ENCODE measurements at regions not wholly inside any gene's neighbourhood (a gene's known extent, or its start where the extent isn't known, plus 50 kb on each side); places are given as distances from the start of the nearest gene placed in this dataset.

- Histone ChIP-seq H3K4me3 (no peak overlapping the region), H3K27ac (no peak overlapping the region)
- DNase-seq (ENCODE audit: low spot score): no peak
- TF ChIP-seq, protein P1, sequence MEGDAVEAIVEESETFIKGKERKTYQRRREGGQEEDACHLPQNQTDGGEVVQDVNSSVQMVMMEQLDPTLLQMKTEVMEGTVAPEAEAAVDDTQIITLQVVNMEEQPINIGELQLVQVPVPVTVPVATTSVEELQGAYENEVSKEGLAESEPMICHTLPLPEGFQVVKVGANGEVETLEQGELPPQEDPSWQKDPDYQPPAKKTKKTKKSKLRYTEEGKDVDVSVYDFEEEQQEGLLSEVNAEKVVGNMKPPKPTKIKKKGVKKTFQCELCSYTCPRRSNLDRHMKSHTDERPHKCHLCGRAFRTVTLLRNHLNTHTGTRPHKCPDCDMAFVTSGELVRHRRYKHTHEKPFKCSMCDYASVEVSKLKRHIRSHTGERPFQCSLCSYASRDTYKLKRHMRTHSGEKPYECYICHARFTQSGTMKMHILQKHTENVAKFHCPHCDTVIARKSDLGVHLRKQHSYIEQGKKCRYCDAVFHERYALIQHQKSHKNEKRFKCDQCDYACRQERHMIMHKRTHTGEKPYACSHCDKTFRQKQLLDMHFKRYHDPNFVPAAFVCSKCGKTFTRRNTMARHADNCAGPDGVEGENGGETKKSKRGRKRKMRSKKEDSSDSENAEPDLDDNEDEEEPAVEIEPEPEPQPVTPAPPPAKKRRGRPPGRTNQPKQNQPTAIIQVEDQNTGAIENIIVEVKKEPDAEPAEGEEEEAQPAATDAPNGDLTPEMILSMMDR (IDR thresholded peaks at IDR 0.05): no peak
These were observed 642.3 kb downstream of the DMRTA1 start for GRCh38 chr9:23088932-23089364.

- no peak overlapping the region for H3K4me3 ChIP-seq
- no peak for DNase-seq (ENCODE audit: low spot score)
- TF ChIP-seq, protein P1 (IDR thresholded peaks at IDR 0.05): no peak
- no peak overlapping the region for H3K27ac ChIP-seq
These were observed 671.0 kb downstream of the DMRTA1 start for GRCh38 chr9:23117616-23118015.

- no peak for DNase-seq (ENCODE audit: low spot score)
- Histone ChIP-seq H3K27ac (no peak overlapping the region), H3K4me3 (no peak overlapping the region)
- TF ChIP-seq, protein P1 (IDR thresholded peaks at IDR 0.05): no peak
These were observed 674.0 kb downstream of the DMRTA1 start for GRCh38 chr9:23120630-23121029.

DNA sequence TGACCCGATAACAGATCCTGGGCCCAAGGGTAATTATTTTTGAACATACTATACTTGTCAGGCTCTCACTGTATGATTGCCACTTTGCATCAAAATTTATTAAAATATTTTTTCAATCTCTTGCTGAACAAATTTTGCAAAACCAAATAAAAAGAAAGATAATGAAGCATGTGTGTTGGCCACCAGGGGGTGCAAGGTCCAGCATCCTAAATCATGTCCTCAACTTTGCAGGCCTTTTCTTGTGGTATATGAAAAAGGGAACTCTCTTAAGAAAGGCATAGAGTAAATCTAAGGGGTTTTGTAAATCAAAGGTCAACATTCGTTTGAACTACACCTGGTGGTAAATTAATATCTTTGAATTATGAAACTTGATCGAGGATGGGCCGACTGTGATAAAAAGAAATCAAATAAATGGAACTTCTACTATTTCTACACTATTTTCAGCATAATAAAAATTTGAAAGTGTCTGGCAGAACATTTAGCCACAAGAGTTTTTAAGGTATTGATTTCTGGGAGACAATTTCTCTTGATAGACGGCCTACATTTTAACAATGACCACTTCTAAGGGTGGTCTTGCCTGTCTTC lies 676.5 kb downstream of the DMRTA1 start:
- DNase-seq (ENCODE audit: low spot score): no peak
- TF ChIP-seq, protein P1 (IDR thresholded peaks at IDR 0.05): peak; percentile 41
- no peak overlapping the region for H3K4me3 ChIP-seq
- no peak overlapping the region for H3K27ac ChIP-seq

GRCh38 chr9:23145467-23145866 lies 680.6 kb downstream of the ELAVL2 start:
- DNase-seq (ENCODE audit: low spot score): no peak
- H3K27ac ChIP-seq: no peak overlapping the region
- no peak overlapping the region for H3K4me3 ChIP-seq
- TF ChIP-seq, protein P1 (IDR thresholded peaks at IDR 0.05): no peak

DNA sequence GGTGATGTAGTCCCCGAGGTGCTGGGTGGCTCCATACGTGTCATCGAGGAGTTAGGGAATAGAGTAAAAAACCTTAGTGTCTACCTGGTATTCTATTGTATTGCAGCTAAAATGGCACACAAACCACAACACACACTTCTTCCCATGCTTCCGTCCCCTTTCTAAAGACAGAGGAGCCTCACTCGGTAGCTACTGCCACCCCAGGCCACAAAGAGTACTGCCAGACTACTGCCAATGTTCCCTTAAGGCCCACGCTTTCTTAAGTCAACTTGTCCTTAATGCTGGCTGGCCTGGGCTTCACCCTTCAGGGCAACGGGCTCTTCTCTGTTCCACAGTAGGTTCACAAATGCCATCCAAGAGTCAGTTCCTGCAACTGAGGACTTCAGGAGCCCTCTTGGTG lies 673.0 kb downstream of the ELAVL2 start:
- H3K27ac ChIP-seq: no peak overlapping the region
- H3K4me3 ChIP-seq: no peak overlapping the region
- TF ChIP-seq, protein P1 (IDR thresholded peaks at IDR 0.05): no peak
- DNase-seq (ENCODE audit: low spot score): no peak

GRCh38 chr9:23160491-23160890 lies 665.5 kb downstream of the ELAVL2 start:
- TF ChIP-seq, protein P1 (IDR thresholded peaks at IDR 0.05): no peak
- Histone ChIP-seq H3K27ac (no peak overlapping the region), H3K4me3 (no peak overlapping the region)
- no peak for DNase-seq (ENCODE audit: low spot score)
